ENCODE measurements at regions not wholly inside any gene's neighbourhood (a gene's known extent, or its start where the extent isn't known, plus 50 kb on each side); places are given as distances from the start of the nearest gene placed in this dataset.
"Not testable (repeated sequence)": the region's sequence is repeated elsewhere in the genome, so short reads cannot be mapped to it uniquely, and the experiment has no call there.

GRCh38 chr5:3449481-3449880 lies 146.2 kb upstream of the IRX1 start:
- Mint-ChIP-seq H3K4me3 (no peak overlapping the region), H3K9me3 (peaks cover 2% of the 10 kb centered on the region), H3K27ac (no peak overlapping the region)

GRCh38 chr5:3446410-3446809 lies 149.2 kb upstream of the IRX1 start:
- no peak overlapping the region for H3K27ac Mint-ChIP-seq
- H3K27me3 Mint-ChIP-seq = no peaks in the 10 kb centered on the region
- H3K9me3 Mint-ChIP-seq = peaks cover 2% of the 10 kb centered on the region
- no peak overlapping the region for H3K4me3 Mint-ChIP-seq
- H3K36me3 Mint-ChIP-seq (ENCODE audit: low read depth) = no peaks in the 10 kb centered on the region
- DNase-seq = no peak
- H3K4me1 Mint-ChIP-seq (ENCODE audit: low read depth) = no peaks in the 10 kb centered on the region

More at GRCh38 chr5:3449481-3449880, 146.2 kb upstream of the IRX1 start:
- no peaks in the 10 kb centered on the region for H3K27me3 Mint-ChIP-seq
- H3K36me3 Mint-ChIP-seq (ENCODE audit: low read depth) = no peaks in the 10 kb centered on the region
- no peak for DNase-seq
- no peaks in the 10 kb centered on the region for H3K4me1 Mint-ChIP-seq (ENCODE audit: low read depth)

- H3K27ac Mint-ChIP-seq; H3K9me3 Mint-ChIP-seq; DNase-seq; H3K4me3 Mint-ChIP-seq; H3K36me3 Mint-ChIP-seq (ENCODE audit: low read depth); H3K27me3 Mint-ChIP-seq; H3K4me1 Mint-ChIP-seq (ENCODE audit: low read depth): not testable (repeated sequence)
Measured at GRCh38 chr5:3445517-3445916, 150.1 kb upstream of the IRX1 start.

GRCh38 chr5:3432135-3432534 lies 163.5 kb upstream of the IRX1 start:
- H3K27me3 Mint-ChIP-seq = peaks cover 3% of the 10 kb centered on the region
- H3K27ac Mint-ChIP-seq = no peak overlapping the region
- H3K9me3 Mint-ChIP-seq = no peaks in the 10 kb centered on the region
- no peak overlapping the region for H3K4me3 Mint-ChIP-seq
- no peaks in the 10 kb centered on the region for H3K4me1 Mint-ChIP-seq (ENCODE audit: low read depth)
- no peaks in the 10 kb centered on the region for H3K36me3 Mint-ChIP-seq (ENCODE audit: low read depth)
- DNase-seq = no peak

GRCh38 chr5:3430691-3431090 lies 164.9 kb upstream of the IRX1 start:
- no peaks in the 10 kb centered on the region for H3K4me1 Mint-ChIP-seq (ENCODE audit: low read depth)
- no peak overlapping the region for H3K27ac Mint-ChIP-seq

GRCh38 chr5:3429962-3430361 lies 165.7 kb upstream of the IRX1 start:
- Mint-ChIP-seq H3K9me3 (no peaks in the 10 kb centered on the region), H3K27ac (no peak overlapping the region), H3K4me3 (no peak overlapping the region), H3K36me3 (ENCODE audit: low read depth) (no peaks in the 10 kb centered on the region), H3K27me3 (peaks cover 3% of the 10 kb centered on the region), H3K4me1 (ENCODE audit: low read depth) (no peaks in the 10 kb centered on the region)
- DNase-seq = no peak

More at GRCh38 chr5:3430691-3431090, 164.9 kb upstream of the IRX1 start:
- no peak overlapping the region for H3K4me3 Mint-ChIP-seq
- no peaks in the 10 kb centered on the region for H3K36me3 Mint-ChIP-seq (ENCODE audit: low read depth)
- peaks cover 3% of the 10 kb centered on the region for H3K27me3 Mint-ChIP-seq
- DNase-seq = no peak
- H3K9me3 Mint-ChIP-seq = no peaks in the 10 kb centered on the region

- peaks cover 3% of the 10 kb centered on the region for H3K27me3 Mint-ChIP-seq
- H3K36me3 Mint-ChIP-seq (ENCODE audit: low read depth) = no peaks in the 10 kb centered on the region
- no peak overlapping the region for H3K4me3 Mint-ChIP-seq
- no peaks in the 10 kb centered on the region for H3K4me1 Mint-ChIP-seq (ENCODE audit: low read depth)
- no peak overlapping the region for H3K27ac Mint-ChIP-seq
- no peak for DNase-seq
- peaks cover 7% of the 10 kb centered on the region for H3K9me3 Mint-ChIP-seq
Measured at GRCh38 chr5:3428334-3428733, 167.3 kb upstream of the IRX1 start.

- Mint-ChIP-seq H3K4me1 (ENCODE audit: low read depth) (no peaks in the 10 kb centered on the region), H3K9me3 (peaks cover 8% of the 10 kb centered on the region), H3K4me3 (no peak overlapping the region), H3K27me3 (peaks cover 3% of the 10 kb centered on the region), H3K27ac (no peak overlapping the region), H3K36me3 (ENCODE audit: low read depth) (no peaks in the 10 kb centered on the region)
- no peak for DNase-seq
Measured at GRCh38 chr5:3424946-3425345, 170.7 kb upstream of the IRX1 start.

- Mint-ChIP-seq H3K4me3 (no peak overlapping the region), H3K9me3 (peaks cover 4% of the 10 kb centered on the region), H3K4me1 (ENCODE audit: low read depth) (no peaks in the 10 kb centered on the region), H3K27me3 (no peaks in the 10 kb centered on the region), H3K36me3 (ENCODE audit: low read depth) (no peaks in the 10 kb centered on the region), H3K27ac (no peak overlapping the region)
- no peak for DNase-seq
Measured at GRCh38 chr5:3417376-3417943, 178.2 kb upstream of the IRX1 start.

- H3K9me3 Mint-ChIP-seq = peaks cover 22% of the 10 kb centered on the region
Measured at GRCh38 chr5:3414371-3414770, 181.3 kb upstream of the IRX1 start.

GRCh38 chr5:3412146-3412545 lies 183.5 kb upstream of the IRX1 start:
- Mint-ChIP-seq H3K36me3 (ENCODE audit: low read depth) (no peaks in the 10 kb centered on the region), H3K4me3 (no peak overlapping the region), H3K27me3 (no peaks in the 10 kb centered on the region), H3K9me3 (peaks cover 24% of the 10 kb centered on the region), H3K4me1 (ENCODE audit: low read depth) (peaks cover 3% of the 10 kb centered on the region), H3K27ac (no peak overlapping the region)
- no peak for DNase-seq

More at GRCh38 chr5:3414371-3414770, 181.3 kb upstream of the IRX1 start:
- Mint-ChIP-seq H3K36me3 (ENCODE audit: low read depth) (no peaks in the 10 kb centered on the region), H3K27ac (no peak overlapping the region), H3K4me3 (no peak overlapping the region), H3K4me1 (ENCODE audit: low read depth) (peaks cover 3% of the 10 kb centered on the region), H3K27me3 (no peaks in the 10 kb centered on the region)
- no peak for DNase-seq

- H3K4me3 Mint-ChIP-seq = no peak overlapping the region
- no peak for DNase-seq
- no peaks in the 10 kb centered on the region for H3K36me3 Mint-ChIP-seq (ENCODE audit: low read depth)
- H3K27me3 Mint-ChIP-seq = no peaks in the 10 kb centered on the region
- peaks cover 3% of the 10 kb centered on the region for H3K4me1 Mint-ChIP-seq (ENCODE audit: low read depth)
- no peak overlapping the region for H3K27ac Mint-ChIP-seq
- peaks cover 24% of the 10 kb centered on the region for H3K9me3 Mint-ChIP-seq
Measured at GRCh38 chr5:3411363-3411762, 184.3 kb upstream of the IRX1 start.

GRCh38 chr5:3401635-3402034 lies 194.0 kb upstream of the IRX1 start:
- Mint-ChIP-seq H3K36me3 (ENCODE audit: low read depth) (no peaks in the 10 kb centered on the region), H3K27me3 (no peaks in the 10 kb centered on the region), H3K9me3 (peaks cover 31% of the 10 kb centered on the region)

GRCh38 chr5:3400659-3401058 lies 195.0 kb upstream of the IRX1 start:
- peaks cover 26% of the 10 kb centered on the region for H3K9me3 Mint-ChIP-seq
- H3K4me1 Mint-ChIP-seq (ENCODE audit: low read depth) = no peaks in the 10 kb centered on the region
- H3K27ac Mint-ChIP-seq = no peak overlapping the region
- no peak for DNase-seq
- H3K4me3 Mint-ChIP-seq = no peak overlapping the region
- no peaks in the 10 kb centered on the region for H3K36me3 Mint-ChIP-seq (ENCODE audit: low read depth)
- H3K27me3 Mint-ChIP-seq = no peaks in the 10 kb centered on the region

More at GRCh38 chr5:3401635-3402034, 194.0 kb upstream of the IRX1 start:
- no peak for DNase-seq
- H3K4me3 Mint-ChIP-seq = no peak overlapping the region
- H3K27ac Mint-ChIP-seq = no peak overlapping the region
- no peaks in the 10 kb centered on the region for H3K4me1 Mint-ChIP-seq (ENCODE audit: low read depth)

GRCh38 chr5:3394891-3395599 lies 200.6 kb upstream of the IRX1 start:
- no peak overlapping the region for H3K27ac Mint-ChIP-seq
- H3K9me3 Mint-ChIP-seq = peaks cover 9% of the 10 kb centered on the region
- H3K36me3 Mint-ChIP-seq (ENCODE audit: low read depth) = no peaks in the 10 kb centered on the region
- H3K27me3 Mint-ChIP-seq = no peaks in the 10 kb centered on the region
- no peak overlapping the region for H3K4me3 Mint-ChIP-seq
- H3K4me1 Mint-ChIP-seq (ENCODE audit: low read depth) = no peaks in the 10 kb centered on the region
- no peak for DNase-seq
